DMS153 treated with DMSO at 0.1 percent for 48 hours (cell line): ENCODE measurements at regions not wholly inside any gene's neighbourhood (a gene's known extent, or its start where the extent isn't known, plus 50 kb on each side); places are given as distances from the start of the nearest gene placed in this dataset.
A peak's percentile ranks its signal among the peaks of the same experiment; 100 is the strongest.
"Not testable (repeated sequence)": the region's sequence is repeated elsewhere in the genome, so short reads cannot be mapped to it uniquely, and the experiment has no call there.

Experiments used
- DNase-seq: peaks from one replicate; lab custom pipeline; 2025; ENCODE audit not compliant: unreplicated experiment; lab: John Stamatoyannopoulos, UW

GRCh38 chr4:184335520-184335919 is 117.8 kb upstream of the ENPP6 start:
- no peak for DNase-seq

GRCh38 chr4:184333446-184333845 is 115.8 kb upstream of the ENPP6 start:
- DNase-seq: not testable (repeated sequence)

- DNase-seq: peak; percentile 76
Observed at GRCh38 chr4:184331268-184331995, 113.8 kb upstream of the ENPP6 start.

- not testable (repeated sequence) for DNase-seq
Observed at GRCh38 chr4:184330517-184331094, 112.9 kb upstream of the ENPP6 start.

DNA sequence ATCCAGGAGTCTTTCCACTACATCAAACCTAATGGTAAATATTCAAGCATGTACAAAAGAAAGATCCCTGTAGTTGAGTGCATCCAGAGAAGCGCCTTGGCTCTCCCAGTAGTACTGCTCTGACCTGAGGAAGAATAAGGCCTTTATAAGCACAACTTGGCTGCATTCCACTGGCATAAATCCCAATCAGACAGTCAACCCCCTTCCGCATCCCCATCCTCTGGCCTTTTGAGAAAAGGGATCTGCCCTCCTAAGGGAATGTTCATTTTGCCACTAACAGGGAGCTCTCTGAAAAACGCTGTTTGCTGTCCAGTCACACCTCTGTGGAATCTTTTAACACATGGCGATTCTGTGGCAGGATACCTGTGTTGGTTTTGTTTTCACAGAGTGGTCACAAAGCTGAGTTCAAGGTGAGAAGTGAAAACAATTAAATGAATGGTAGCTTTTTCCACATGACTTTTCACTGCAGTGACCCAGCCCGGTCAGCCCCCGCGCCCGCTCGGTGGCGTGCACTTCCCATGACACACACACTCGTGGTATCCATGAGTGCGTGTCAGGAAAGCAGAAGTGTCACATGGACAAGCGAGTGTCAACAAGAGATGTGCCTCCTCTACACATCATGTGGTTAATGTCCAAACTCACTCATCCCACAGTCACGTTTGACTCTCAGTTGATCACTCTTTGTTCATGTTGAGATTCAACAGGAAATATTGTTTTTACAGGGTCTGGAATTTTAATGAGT is 112.2 kb upstream of the ENPP6 start:
- DNase-seq: no peak

DNA sequence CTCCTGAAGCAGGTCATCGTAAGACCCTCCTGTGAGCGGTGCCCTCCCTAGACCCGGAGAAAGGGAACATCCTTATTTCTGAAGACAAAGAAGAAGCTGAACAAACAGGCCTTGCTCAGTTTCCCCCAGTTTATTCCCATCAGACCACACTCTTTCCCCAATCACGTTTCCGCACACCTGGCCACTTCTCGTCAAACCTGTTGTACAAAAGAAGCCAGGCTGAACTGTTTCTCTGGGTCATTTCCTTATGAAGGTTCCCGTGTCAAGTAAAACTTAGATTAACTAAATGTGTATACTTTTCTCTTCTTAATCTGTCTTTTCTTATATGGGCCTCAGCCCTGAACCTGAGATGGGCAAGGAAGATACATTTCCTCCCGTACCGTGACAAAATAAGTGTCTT is 111.6 kb upstream of the ENPP6 start:
- no peak for DNase-seq

GRCh38 chr4:184328022-184328736 is 110.5 kb upstream of the ENPP6 start:
- DNase-seq: no peak

DNA sequence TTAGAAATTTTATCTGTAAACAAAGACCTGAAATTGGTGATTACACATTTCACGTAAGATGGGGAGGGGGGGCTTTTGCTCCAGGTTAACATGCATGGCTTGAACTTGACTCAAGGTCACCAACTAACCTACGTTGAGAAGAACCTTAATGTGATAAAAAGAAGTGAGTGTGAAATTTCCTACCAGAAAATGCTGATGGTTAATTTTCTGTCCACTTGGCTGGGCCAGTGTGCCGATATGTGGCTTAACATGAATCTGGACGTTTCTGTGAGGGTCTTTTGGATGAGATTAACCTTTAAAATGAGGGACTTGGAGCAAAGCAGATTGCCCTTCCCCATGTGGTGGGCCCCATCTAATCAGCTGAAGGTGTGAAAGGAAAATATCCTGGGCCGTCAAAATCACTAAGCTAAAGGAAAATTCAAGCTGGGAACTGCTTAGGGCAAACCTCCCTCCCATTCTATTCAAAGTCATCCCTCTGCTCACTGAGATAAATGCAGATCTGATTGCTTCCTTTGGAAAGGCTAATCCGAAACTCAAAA is 107.3 kb upstream of the ENPP6 start:
- DNase-seq: no peak

DNA sequence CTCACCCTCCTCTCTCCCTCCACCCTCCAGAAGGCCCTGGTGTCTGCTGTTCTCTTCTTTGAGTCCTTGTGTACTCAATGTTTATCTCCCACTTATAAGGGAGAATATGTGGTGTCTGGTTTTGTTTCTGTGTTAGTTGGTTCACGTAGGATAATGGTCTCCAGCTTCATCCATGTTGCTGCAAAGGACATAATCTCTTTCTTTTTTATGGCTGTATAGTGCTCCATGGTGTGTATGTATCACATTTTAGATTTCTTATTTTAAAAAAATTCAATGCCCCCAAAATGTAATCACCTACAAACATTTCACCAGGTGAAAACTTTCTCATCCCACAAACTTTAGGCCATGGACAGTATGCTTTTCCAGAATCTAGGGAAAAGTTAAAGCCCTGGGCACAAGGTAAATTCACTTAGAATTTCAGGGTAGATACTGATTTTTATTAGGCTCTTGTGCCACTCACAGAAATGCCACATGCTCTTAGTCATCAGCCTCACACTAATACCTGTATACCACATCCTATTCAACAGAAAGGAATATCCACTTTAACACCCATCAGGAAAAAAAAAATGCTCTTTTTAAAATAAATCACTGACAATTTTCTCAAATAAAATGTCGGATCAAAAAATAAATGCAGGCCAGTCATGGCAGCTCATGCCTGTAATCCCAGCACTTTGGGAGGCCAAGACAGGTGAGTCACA is 104.8 kb upstream of the ENPP6 start:
- no peak for DNase-seq

- DNase-seq: no peak
Observed at GRCh38 chr4:184320631-184321030, 103.0 kb upstream of the ENPP6 start.

DNA sequence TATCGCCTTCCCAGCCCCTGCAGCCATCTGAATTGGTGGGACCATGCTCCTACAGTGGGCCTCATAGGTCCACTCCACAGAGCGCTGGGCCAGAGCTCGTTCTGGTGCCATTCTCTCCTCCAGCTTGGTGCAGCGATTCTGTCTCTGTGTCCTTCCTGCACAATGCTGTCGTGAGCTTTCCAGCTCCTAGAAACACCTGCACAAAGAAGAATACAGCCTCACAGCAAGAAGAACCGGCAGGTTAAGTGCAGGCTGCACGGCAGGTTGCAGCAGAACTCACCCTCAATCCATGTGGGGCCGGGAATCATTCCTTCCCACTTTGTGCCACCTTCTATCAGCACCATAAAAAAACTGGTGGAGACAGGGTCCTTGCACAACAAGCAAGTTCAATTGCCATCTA is 101.2 kb upstream of the ENPP6 start:
- no peak for DNase-seq

GRCh38 chr4:184317234-184317918 is 99.7 kb upstream of the ENPP6 start:
- no peak for DNase-seq

- DNase-seq: no peak
Observed at GRCh38 chr4:184316821-184317220, 99.1 kb upstream of the ENPP6 start.

DNA sequence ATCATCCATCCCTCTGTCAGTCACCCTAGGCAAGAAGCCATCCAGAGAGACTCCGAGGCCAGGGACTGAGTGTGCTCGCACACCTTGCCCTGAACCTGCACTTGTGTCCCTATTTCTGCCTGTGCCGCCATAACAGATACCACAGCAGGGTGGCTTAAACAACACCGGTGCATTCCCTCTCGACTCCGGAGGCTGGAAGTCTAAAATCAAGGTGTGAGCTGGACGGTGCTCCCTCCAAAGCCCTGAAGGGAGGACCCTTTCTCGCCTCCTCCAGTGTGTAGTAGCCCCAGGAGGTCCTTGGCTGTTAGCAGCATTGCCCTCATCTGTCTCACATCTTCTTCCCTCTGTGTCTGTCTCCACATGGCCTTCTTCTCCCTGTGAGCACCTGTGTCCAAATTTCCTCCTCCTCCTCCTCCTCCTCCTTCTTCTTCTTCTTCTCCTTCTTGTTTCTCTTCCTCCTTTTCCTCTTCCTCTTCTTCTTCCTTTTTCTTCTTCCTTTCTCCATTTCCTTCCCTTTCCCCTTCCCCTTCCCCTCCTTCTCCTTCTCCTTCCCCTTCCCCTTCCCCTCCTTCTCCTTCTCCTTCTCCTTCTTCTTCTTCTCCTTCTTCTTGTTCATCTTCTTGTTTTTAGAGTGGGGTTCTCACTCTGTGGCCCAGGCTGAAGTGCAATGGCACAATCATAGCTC is 98.1 kb upstream of the ENPP6 start:
- DNase-seq: no peak

DNA sequence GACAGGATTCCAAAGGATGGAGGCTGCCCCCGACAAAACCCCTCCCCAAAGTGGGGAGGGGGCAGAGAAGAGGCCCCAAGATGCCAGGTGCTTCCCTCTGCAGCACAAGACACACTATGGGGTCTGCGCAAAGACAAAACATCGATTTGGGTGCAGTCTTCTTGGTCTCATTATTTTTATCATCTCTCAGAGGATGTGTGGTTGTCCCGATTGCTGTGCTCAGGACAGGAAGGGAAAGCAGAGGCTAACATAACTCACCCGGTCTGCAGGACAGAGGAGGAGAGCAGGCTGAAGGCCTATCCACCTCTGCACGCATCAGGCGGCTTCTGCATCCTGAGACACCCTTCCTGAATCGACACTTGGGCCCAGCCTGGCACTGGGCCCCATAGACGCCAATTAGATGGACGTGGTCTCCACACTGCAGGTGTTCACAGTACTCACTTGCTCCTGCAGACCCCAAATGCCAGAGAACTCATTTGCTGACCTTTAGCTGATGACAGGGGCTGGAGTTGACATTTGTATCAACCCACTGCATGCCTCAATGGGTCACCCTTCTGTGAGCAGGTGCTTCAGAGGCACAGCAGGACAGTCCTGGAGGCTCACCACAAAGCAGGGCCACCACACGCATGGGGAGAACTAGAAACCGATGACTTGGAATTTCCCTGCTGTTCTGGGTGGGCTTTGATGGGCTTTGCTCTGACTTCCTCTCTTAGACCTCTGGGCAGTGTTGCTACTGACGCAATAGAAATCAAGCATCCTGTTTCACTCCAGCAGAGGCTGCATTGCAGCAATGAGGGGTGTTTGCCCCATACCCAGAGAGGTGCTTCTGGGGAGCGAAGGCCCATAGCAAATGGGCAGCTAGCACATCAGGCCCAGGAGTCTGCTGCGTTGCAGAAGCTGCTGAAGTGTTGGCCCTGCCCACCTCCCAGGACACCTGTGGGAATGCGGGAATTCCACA is 96.3 kb upstream of the ENPP6 start:
- no peak for DNase-seq

GRCh38 chr4:184313058-184313581 is 95.4 kb upstream of the ENPP6 start:
- no peak for DNase-seq

DNA sequence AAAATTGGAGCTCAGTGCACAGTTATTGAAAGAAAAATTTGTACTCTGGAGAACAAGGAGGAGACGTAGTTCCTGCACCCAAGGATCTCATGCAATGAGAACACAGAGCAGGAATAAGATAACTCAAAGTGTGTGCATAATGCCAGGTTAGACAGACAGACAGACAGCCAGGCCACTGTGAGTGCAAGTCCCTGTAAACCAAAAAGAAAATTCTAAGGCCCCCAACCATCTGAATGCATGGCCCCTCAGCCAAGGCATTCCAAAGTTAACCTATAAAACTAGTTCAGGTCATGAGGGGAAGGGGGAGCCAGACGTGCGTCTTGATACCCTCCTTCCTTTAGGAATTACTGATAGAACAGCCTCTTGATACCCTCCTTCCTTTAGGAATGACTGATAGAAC is 94.5 kb upstream of the ENPP6 start:
- DNase-seq: no peak
